Astrocyte of the spinal cord (primary cell): ENCODE measurements at regions not wholly inside any gene's neighbourhood (a gene's known extent, or its start where the extent isn't known, plus 50 kb on each side); places are given as distances from the start of the nearest gene placed in this dataset.

Experiments
- DNase-seq: peaks from one replicate; pipeline ENCODE4 v3.0.0; 2011; ENCODE audit warnings: low read depth, low spot score
- H3K4me3 ChIP-seq: 2 replicates; pipeline ENCODE4 v1.5.1; 2011; ENCODE audit warnings: low read depth, mild to moderate bottlenecking, low read length, moderate library complexity
- CTCF ChIP-seq: IDR thresholded peaks from 2 replicates; pipeline ENCODE4 v1.5.1; 2012; ENCODE audit warnings: low read depth, mild to moderate bottlenecking, low read length, inconsistent platforms
- in situ Hi-C: cut with HindIII; loops from 2 replicates; pipeline ENCODE4 v1.10.0; 2017; ENCODE audit warnings: low sequenced_read_pairs

- peak; percentile 32 for DNase-seq
- TF ChIP-seq CTCF, result no peak
- no peak overlapping the region for H3K4me3 ChIP-seq
- in situ Hi-C loops, result no loop called here
Observed at GRCh38 chr6:41449399-41450245, 96.6 kb upstream of the FOXP4 start.

- in situ Hi-C loops, result no loop called here
- no peak for TF ChIP-seq CTCF
- H3K4me3 ChIP-seq, result no peak overlapping the region
- DNase-seq, result no peak
Observed at GRCh38 chr6:41450581-41450980, 95.6 kb upstream of the FOXP4 start.

GRCh38 chr6:41451039-41451438 lies 95.1 kb upstream of the FOXP4 start:
- peak; percentile 15 for TF ChIP-seq CTCF
- no peak for DNase-seq
- H3K4me3 ChIP-seq, result no peak overlapping the region
- in situ Hi-C loops, result no loop called here

GRCh38 chr6:41451515-41452163 lies 94.5 kb upstream of the FOXP4 start:
- TF ChIP-seq CTCF, result no peak

GRCh38 chr6:41452763-41453162 lies 93.4 kb upstream of the FOXP4 start:
- no peak for TF ChIP-seq CTCF
- DNase-seq, result no peak
- H3K4me3 ChIP-seq, result no peak overlapping the region
- in situ Hi-C loops, result no loop called here

More at GRCh38 chr6:41451515-41452163, 94.5 kb upstream of the FOXP4 start:
- no peak for DNase-seq
- no peak overlapping the region for H3K4me3 ChIP-seq
- in situ Hi-C loops, result no loop called here

- H3K4me3 ChIP-seq, result no peak overlapping the region
- in situ Hi-C loops, result no loop called here
- DNase-seq, result no peak
- no peak for TF ChIP-seq CTCF
Observed at GRCh38 chr6:41453244-41453643, 92.9 kb upstream of the FOXP4 start.
